SK-N-MC (cell line): ENCODE measurements at regions not wholly inside any gene's neighbourhood (a gene's known extent, or its start where the extent isn't known, plus 50 kb on each side); places are given as distances from the start of the nearest gene placed in this dataset.

Source experiments
- DNase-seq: peaks from one replicate; pipeline ENCODE4 v3.0.0-alpha.2; 2011; ENCODE audit warnings: low read depth, low spot score
- H3K27ac ChIP-seq: fragments of 200-600 bp; sonication (generic); 2 replicates; pipeline ENCODE4 v1.5.1; 2016; ENCODE audit warnings: mixed run types
- H3K36me3 ChIP-seq: fragments of 200-600 bp; sonication (generic); 2 replicates; pipeline ENCODE4 v1.6.1; 2017; ENCODE audit warnings: antibody characterized with exemption, low read length, mixed read lengths; ENCODE audit not compliant: insufficient read depth
- H3K4me3 ChIP-seq: fragments of 200-600 bp; sonication (generic); 2 replicates; pipeline ENCODE4 v1.5.1; 2016
- H3K9ac ChIP-seq: fragments of 200-600 bp; sonication (generic); 2 replicates; pipeline ENCODE4 v1.8.0; 2017; ENCODE audit warnings: mixed run types, mixed read lengths; ENCODE audit not compliant: insufficient read length
- H3K9me3 ChIP-seq: fragments of 200-600 bp; sonication (generic); 2 replicates; pipeline ENCODE4 v1.6.1; 2017; ENCODE audit warnings: low read depth, mild to moderate bottlenecking, antibody characterized with exemption, low read length, moderate library complexity, mixed read lengths
- EZH2 ChIP-seq: fragments of 200-600 bp; sonication (generic); IDR thresholded peaks from one replicate; pipeline ENCODE4 v1.6.1; 2017; ENCODE audit warnings: antibody characterized with exemption
- FOXP2 ChIP-seq: optimal IDR thresholded peaks from 2 replicates; pipeline ENCODE3; 2011; ENCODE audit warnings: mild to moderate bottlenecking, moderate library complexity; ENCODE audit not compliant: insufficient read depth; ENCODE audit errors: extremely low read length, control extremely low read depth
- POLR2AphosphoS5 ChIP-seq: IDR thresholded peaks from 2 replicates; pipeline ENCODE4 v1.6.1; 2012; ENCODE audit warnings: mild to moderate bottlenecking, low read depth, low read length, borderline replicate concordance

- H3K36me3 ChIP-seq = no peaks in the 10 kb centered on the region
- no peak for DNase-seq
- H3K9me3 ChIP-seq = no peaks in the 10 kb centered on the region
- H3K27ac ChIP-seq = no peak overlapping the region
- TF ChIP-seq EZH2 (no peak), FOXP2 (no peak), POLR2AphosphoS5 (no peak)
- no peak overlapping the region for H3K9ac ChIP-seq
- no peak overlapping the region for H3K4me3 ChIP-seq
These were observed 125.2 kb upstream of the CDH18 start for GRCh38 chr5:20113031-20113715.

GRCh38 chr5:20109326-20109725 is 121.3 kb upstream of the CDH18 start:
- TF ChIP-seq EZH2 (no peak), POLR2AphosphoS5 (no peak), FOXP2 (no peak)
- Histone ChIP-seq H3K4me3 (no peak overlapping the region), H3K9ac (no peak overlapping the region), H3K27ac (no peak overlapping the region), H3K36me3 (no peaks in the 10 kb centered on the region), H3K9me3 (no peaks in the 10 kb centered on the region)
- no peak for DNase-seq

GRCh38 chr5:20105915-20106314 is 117.9 kb upstream of the CDH18 start:
- Histone ChIP-seq H3K9ac (no peak overlapping the region), H3K9me3 (no peaks in the 10 kb centered on the region), H3K27ac (no peak overlapping the region), H3K4me3 (no peak overlapping the region), H3K36me3 (no peaks in the 10 kb centered on the region)
- no peak for TF ChIP-seq FOXP2
- no peak for TF ChIP-seq POLR2AphosphoS5
- no peak for TF ChIP-seq EZH2
- DNase-seq = no peak

- Histone ChIP-seq H3K27ac (no peak overlapping the region), H3K9ac (no peak overlapping the region), H3K36me3 (no peaks in the 10 kb centered on the region), H3K4me3 (no peak overlapping the region), H3K9me3 (no peaks in the 10 kb centered on the region)
- DNase-seq = no peak
- TF ChIP-seq POLR2AphosphoS5 (no peak), EZH2 (no peak), FOXP2 (no peak)
These were observed 114.3 kb upstream of the CDH18 start for GRCh38 chr5:20102293-20102692.

GRCh38 chr5:20098694-20099093 is 110.7 kb upstream of the CDH18 start:
- TF ChIP-seq POLR2AphosphoS5 (no peak), EZH2 (no peak), FOXP2 (no peak)

GRCh38 chr5:20088361-20088760 is 100.4 kb upstream of the CDH18 start:
- Histone ChIP-seq H3K9ac (no peak overlapping the region), H3K4me3 (no peak overlapping the region), H3K36me3 (no peaks in the 10 kb centered on the region), H3K9me3 (no peaks in the 10 kb centered on the region), H3K27ac (no peak overlapping the region)
- TF ChIP-seq POLR2AphosphoS5 (no peak), FOXP2 (no peak), EZH2 (no peak)
- DNase-seq = no peak

More at GRCh38 chr5:20098694-20099093, 110.7 kb upstream of the CDH18 start:
- Histone ChIP-seq H3K4me3 (no peak overlapping the region), H3K36me3 (no peaks in the 10 kb centered on the region), H3K9me3 (no peaks in the 10 kb centered on the region), H3K9ac (no peak overlapping the region), H3K27ac (no peak overlapping the region)
- no peak for DNase-seq

GRCh38 chr5:20087299-20087698 is 99.3 kb upstream of the CDH18 start:
- H3K9me3 ChIP-seq = no peaks in the 10 kb centered on the region
- no peaks in the 10 kb centered on the region for H3K36me3 ChIP-seq
- DNase-seq = no peak
- no peak overlapping the region for H3K27ac ChIP-seq
- no peak overlapping the region for H3K9ac ChIP-seq
- no peak overlapping the region for H3K4me3 ChIP-seq
- no peak for TF ChIP-seq POLR2AphosphoS5
- no peak for TF ChIP-seq EZH2
- TF ChIP-seq FOXP2 = no peak

DNA sequence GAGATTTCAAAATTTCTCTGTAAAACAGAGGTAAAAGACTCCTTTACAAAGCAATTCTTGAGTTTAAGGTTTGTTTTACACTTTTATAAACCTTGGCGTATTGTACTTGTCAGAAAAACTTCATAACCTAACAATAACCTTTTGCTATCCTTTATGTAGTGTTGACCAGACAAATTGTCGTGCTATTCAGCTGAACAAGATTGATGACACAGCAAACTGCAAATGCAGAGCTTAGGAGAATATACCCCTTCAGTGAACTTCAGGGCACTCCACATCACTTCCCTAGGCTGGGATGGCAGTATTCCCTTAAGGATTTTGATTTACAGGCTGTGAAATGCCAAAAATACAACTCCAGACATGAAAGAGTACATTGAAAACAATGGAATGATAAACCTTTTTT is 89.2 kb upstream of the CDH18 start:
- Histone ChIP-seq H3K36me3 (no peaks in the 10 kb centered on the region), H3K27ac (no peak overlapping the region), H3K9ac (no peak overlapping the region), H3K9me3 (no peaks in the 10 kb centered on the region), H3K4me3 (no peak overlapping the region)
- no peak for DNase-seq
- TF ChIP-seq EZH2 = no peak
- no peak for TF ChIP-seq POLR2AphosphoS5

GRCh38 chr5:20056933-20057332 is 68.9 kb upstream of the CDH18 start:
- no peaks in the 10 kb centered on the region for H3K9me3 ChIP-seq
- H3K9ac ChIP-seq = no peak overlapping the region
- DNase-seq = no peak
- no peak overlapping the region for H3K27ac ChIP-seq
- no peak overlapping the region for H3K4me3 ChIP-seq
- no peaks in the 10 kb centered on the region for H3K36me3 ChIP-seq
- TF ChIP-seq FOXP2 = no peak
- no peak for TF ChIP-seq POLR2AphosphoS5
- TF ChIP-seq EZH2 = no peak
